A673 (cell line): ENCODE measurements at regions not wholly inside any gene's neighbourhood (a gene's known extent, or its start where the extent isn't known, plus 50 kb on each side); places are given as distances from the start of the nearest gene placed in this dataset.

Source experiments
- BruUV-seq: library from RNA; stranded (reverse); fragments of 400-500 nt; replicated peaks from 2 replicates; lab custom pipeline; 2021; lab: Mats Ljungman, UMichigan
- CTCF ChIA-PET: fragments of 300-600 bp; sonication (Branson Sonifier 250); formaldehyde crosslinking; loops from one replicate; lab custom pipeline; 2022; ENCODE audit warnings: antibody characterized with exemption; lab: Charles Lee
- POLR2A ChIA-PET: fragments of 300-600 bp; sonication (Branson Sonifier 250); formaldehyde crosslinking; loops from one replicate; lab custom pipeline; 2022; ENCODE audit warnings: antibody characterized with exemption; ENCODE audit not compliant: low non-redundant PET; lab: Charles Lee
- DNase-seq: peaks from one replicate; pipeline ENCODE4 v3.0.0-alpha.2; 2015; ENCODE audit warnings: low spot score
- H3K27ac ChIP-seq: fragments of 200-600 bp; sonication (generic); 2 replicates; pipeline ENCODE4 v1.5.1; 2016; ENCODE audit warnings: mixed run types, low read depth, mild to moderate bottlenecking, mixed read lengths, antibody characterized with exemption, low read length; ENCODE audit not compliant: poor library complexity, severe bottlenecking
- H3K27me3 ChIP-seq: fragments of 200-600 bp; sonication (generic); replicated peaks from 2 replicates; pipeline ENCODE4 v1.6.1; 2017; ENCODE audit warnings: mixed run types, low read depth, mild to moderate bottlenecking, mixed read lengths, antibody characterized with exemption, low read length; ENCODE audit not compliant: insufficient read depth, poor library complexity
- H3K36me3 ChIP-seq: fragments of 200-600 bp; sonication (generic); 2 replicates; pipeline ENCODE4 v1.6.1; 2016; ENCODE audit warnings: mixed run types, mild to moderate bottlenecking, mixed read lengths, antibody characterized with exemption, low read length; ENCODE audit not compliant: insufficient read depth, poor library complexity, severe bottlenecking
- H3K4me1 ChIP-seq: fragments of 200-600 bp; sonication (generic); 2 replicates; pipeline ENCODE4 v1.6.1; 2017; ENCODE audit warnings: mixed run types, mild to moderate bottlenecking, mixed read lengths, antibody characterized with exemption, low read length; ENCODE audit not compliant: insufficient read depth, poor library complexity, severe bottlenecking
- H3K4me3 ChIP-seq: fragments of 200-600 bp; sonication (generic); 2 replicates; pipeline ENCODE4 v1.5.1; 2016; ENCODE audit warnings: low read depth, mixed run types, mild to moderate bottlenecking, mixed read lengths, low read length; ENCODE audit not compliant: poor library complexity, severe bottlenecking
- H3K9me3 ChIP-seq: fragments of 200-600 bp; sonication (generic); 2 replicates; pipeline ENCODE4 v1.6.1; 2016; ENCODE audit warnings: mixed run types, low read depth, mild to moderate bottlenecking, mixed read lengths, antibody characterized with exemption, low read length; ENCODE audit not compliant: poor library complexity, severe bottlenecking
- EZH2 ChIP-seq: fragments of 200-600 bp; sonication (generic); IDR thresholded peaks from 2 replicates; pipeline ENCODE4 v1.6.1; 2017; ENCODE audit warnings: borderline replicate concordance, low read depth, mild to moderate bottlenecking, mixed read lengths, antibody characterized with exemption, low read length; ENCODE audit not compliant: poor library complexity, severe bottlenecking
- intact Hi-C: fragments of 100-400 bp; cut with micrococcal nuclease; formaldehyde crosslinking; loops from one replicate; pipeline ENCODE4 v1.10.0; 2022; ENCODE audit not compliant: unreplicated experiment
- TF ChIP-seq, protein P1 (sequence below): fragments of 300-800, 200-600 bp; sonication (generic); conservative IDR thresholded peaks from 2 replicates; pipeline ENCODE4 v1.5.1; 2017; ENCODE audit warnings: low read depth, mild to moderate bottlenecking, antibody characterized with exemption, low read length, moderate library complexity, mixed read lengths

DNA sequence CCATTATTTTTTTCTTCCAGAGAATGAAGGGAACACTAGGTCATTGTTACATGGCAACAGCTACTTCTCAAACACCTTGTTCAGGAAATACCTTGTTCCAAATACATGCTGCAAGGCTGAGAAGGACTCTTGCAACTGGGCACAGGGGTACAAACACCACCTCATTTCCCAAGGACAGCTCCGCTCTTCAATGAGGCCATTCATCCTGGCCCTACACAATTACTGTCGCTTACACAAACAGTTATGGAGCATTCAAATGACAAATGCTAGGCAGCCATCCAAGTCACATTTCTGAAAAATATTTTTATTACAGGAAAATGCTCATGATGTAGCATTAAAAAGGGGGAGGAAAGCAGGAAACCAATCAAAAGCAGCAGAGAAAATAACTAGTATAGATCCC is 611.9 kb downstream of the DHX35 start:
- ChIA-PET CTCF (no interaction called here), POLR2A (no interaction called here)
- intact Hi-C loops, result no loop called here
- no peaks in the 10 kb centered on the region for H3K9me3 ChIP-seq
- H3K36me3 ChIP-seq, result no peaks in the 10 kb centered on the region
- BruUV-seq, result no TSS peak
- no peak for DNase-seq
- no peak for TF ChIP-seq EZH2
- TF ChIP-seq, protein P1, sequence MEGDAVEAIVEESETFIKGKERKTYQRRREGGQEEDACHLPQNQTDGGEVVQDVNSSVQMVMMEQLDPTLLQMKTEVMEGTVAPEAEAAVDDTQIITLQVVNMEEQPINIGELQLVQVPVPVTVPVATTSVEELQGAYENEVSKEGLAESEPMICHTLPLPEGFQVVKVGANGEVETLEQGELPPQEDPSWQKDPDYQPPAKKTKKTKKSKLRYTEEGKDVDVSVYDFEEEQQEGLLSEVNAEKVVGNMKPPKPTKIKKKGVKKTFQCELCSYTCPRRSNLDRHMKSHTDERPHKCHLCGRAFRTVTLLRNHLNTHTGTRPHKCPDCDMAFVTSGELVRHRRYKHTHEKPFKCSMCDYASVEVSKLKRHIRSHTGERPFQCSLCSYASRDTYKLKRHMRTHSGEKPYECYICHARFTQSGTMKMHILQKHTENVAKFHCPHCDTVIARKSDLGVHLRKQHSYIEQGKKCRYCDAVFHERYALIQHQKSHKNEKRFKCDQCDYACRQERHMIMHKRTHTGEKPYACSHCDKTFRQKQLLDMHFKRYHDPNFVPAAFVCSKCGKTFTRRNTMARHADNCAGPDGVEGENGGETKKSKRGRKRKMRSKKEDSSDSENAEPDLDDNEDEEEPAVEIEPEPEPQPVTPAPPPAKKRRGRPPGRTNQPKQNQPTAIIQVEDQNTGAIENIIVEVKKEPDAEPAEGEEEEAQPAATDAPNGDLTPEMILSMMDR, result no peak
- peaks cover 10% of the 10 kb centered on the region for H3K4me1 ChIP-seq
- H3K27me3 ChIP-seq, result peaks cover 80% of the 10 kb centered on the region
- no peak overlapping the region for H3K27ac ChIP-seq
- H3K4me3 ChIP-seq, result no peak overlapping the region

DNA sequence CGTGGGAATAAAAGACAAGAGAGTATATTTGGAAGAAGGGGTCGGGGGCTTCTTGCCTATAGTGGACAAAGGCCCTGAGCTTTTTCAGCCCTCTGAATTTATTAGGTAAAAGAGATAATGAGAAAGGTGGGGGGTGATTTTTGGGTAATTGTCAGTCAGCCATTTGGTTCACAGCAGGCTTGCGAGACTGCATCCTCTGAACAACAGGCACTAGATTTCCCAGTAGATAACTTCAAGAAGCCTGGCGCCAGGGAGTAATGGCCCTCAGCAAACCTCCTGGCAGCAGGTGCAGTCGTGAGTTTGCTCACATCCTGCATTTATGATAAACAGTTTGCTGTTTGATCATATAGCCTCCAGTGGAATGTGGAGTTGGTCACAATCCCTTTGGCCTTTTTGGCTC is 609.0 kb downstream of the DHX35 start:
- no peak overlapping the region for H3K4me3 ChIP-seq
- no peak overlapping the region for H3K27ac ChIP-seq
- BruUV-seq, result no TSS peak
- ChIA-PET POLR2A (no interaction called here), CTCF (no interaction called here)
- TF ChIP-seq, protein P1, result no peak
- intact Hi-C loops, result no loop called here
- peaks cover 15% of the 10 kb centered on the region for H3K4me1 ChIP-seq
- peaks cover 76% of the 10 kb centered on the region for H3K27me3 ChIP-seq
- no peak for DNase-seq
- H3K9me3 ChIP-seq, result no peaks in the 10 kb centered on the region
- no peaks in the 10 kb centered on the region for H3K36me3 ChIP-seq

DNA sequence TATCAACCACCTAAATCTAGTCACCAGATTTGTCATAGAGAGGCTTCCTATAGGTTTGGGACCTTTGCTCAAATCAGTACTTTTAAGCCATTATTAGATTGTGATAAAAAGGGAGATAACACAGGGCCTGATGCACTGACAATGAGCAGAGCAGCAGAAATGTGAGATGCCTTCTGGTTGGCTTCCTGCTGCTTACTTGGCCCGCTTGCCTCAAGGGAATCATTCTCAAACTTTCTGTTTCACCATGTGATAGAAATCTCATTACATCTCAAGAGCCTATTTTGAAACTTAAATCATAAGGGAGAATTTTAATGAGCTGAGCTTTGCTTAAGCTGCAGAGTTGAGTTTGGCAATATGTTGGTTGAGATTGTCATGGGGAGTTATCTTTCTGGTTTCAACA is 606.0 kb downstream of the DHX35 start:
- Histone ChIP-seq H3K9me3 (no peaks in the 10 kb centered on the region), H3K4me1 (peaks cover 15% of the 10 kb centered on the region), H3K27ac (no peak overlapping the region), H3K4me3 (no peak overlapping the region), H3K27me3 (peaks cover 80% of the 10 kb centered on the region), H3K36me3 (no peaks in the 10 kb centered on the region)
- no TSS peak for BruUV-seq
- TF ChIP-seq, protein P1, result no peak
- TF ChIP-seq EZH2, result no peak
- intact Hi-C loops, result no loop called here
- DNase-seq, result peak; percentile 88
- ChIA-PET POLR2A (no interaction called here), CTCF (interaction anchor here (0.6 kb wide), 1 partner anchor 683 kb away, joined by 3 read pairs; no protein-coding TSS in a partner anchor)
